Peyer's patch (tissue), 4 donors: ENCODE measurements at regions not wholly inside any gene's neighbourhood (a gene's known extent, or its start where the extent isn't known, plus 50 kb on each side); places are given as distances from the start of the nearest gene placed in this dataset.

Experiments
- CTCF ChIP-seq, 6 experiments: fragments of 450-650 bp in 4 of 6; fragments of 200-600 bp in 2 of 6; sonication (generic) in 1 of 6; IDR thresholded peaks; one replicate each; pipeline ENCODE4 v1.5.1; 2017 to 2019; ENCODE audit warnings: antibody characterized with exemption in 6 of 6, mild to moderate bottlenecking in 3 of 6, moderate library complexity in 1 of 6
- POLR2A ChIP-seq, 2 donors: fragments of 450-650 bp; IDR thresholded peaks; one replicate each; pipeline ENCODE4 v1.5.1; 2017; ENCODE audit warnings: antibody characterized with exemption in 2 of 2, mild to moderate bottlenecking in 2 of 2, moderate library complexity in 2 of 2

DNA sequence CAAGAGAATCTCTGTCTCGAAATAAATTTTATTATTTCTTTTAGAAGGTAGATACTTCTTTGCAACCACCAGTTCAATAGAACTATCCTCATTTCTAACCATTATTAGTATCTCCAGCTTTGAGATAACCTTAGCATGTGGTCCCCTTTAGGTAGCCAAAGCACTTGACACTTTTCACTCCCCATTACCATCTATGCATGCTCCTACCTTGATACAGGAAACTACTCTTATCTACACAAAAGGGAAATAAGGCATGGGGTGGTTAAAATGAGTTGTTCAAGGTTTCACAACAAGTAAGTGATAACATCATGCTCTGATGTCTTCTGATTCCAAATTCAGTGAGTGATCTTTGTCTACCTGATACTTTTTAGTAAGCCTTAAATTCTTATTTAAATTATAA is 308.2 kb upstream of the CHORDC1 start:
- TF ChIP-seq POLR2A (IDR thresholded peaks at IDR 0.05) (no peak), CTCF (IDR thresholded peaks at IDR 0.05) (no peak)
